ENCODE measurements at regions not wholly inside any gene's neighbourhood (a gene's known extent, or its start where the extent isn't known, plus 50 kb on each side); places are given as distances from the start of the nearest gene placed in this dataset.

- no peak overlapping the region for H2AFZ ChIP-seq
- H3K79me2 ChIP-seq (ENCODE audit: low read depth) = no peaks in the 10 kb centered on the region
- H3K27ac ChIP-seq = 0 out of 2 replicates have a peak overlapping the region, but pooled peaks have one; percentile 31
- BruUV-seq (replicated peaks) = no TSS peak
- no peaks in the 10 kb centered on the region for H3K36me3 ChIP-seq (ENCODE audit: low read depth)
- H3K4me1 ChIP-seq (replicated peaks; ENCODE audit: insufficient read depth) = peaks cover 17% of the 10 kb centered on the region
- H3K9me3 ChIP-seq (ENCODE audit: insufficient read depth, low read depth) = no peaks in the 10 kb centered on the region
- no peaks in the 10 kb centered on the region for H4K20me1 ChIP-seq (ENCODE audit: insufficient read depth)
- H3K9me2 ChIP-seq (ENCODE audit: insufficient read depth) = no peaks in the 10 kb centered on the region
- no peaks in the 10 kb centered on the region for H3K27me3 ChIP-seq (ENCODE audit: insufficient read depth, low read depth)
- peak overlapping the region; percentile 3; the same call in 1 of the 2 replicates for H3K4me2 ChIP-seq
- TF ChIP-seq CTCF (conservative IDR thresholded peaks at IDR 0.05) = no peak
- no peak for TF ChIP-seq EZH2 (IDR thresholded peaks at IDR 0.05; ENCODE audit: low read depth)
- peak in 1 of 2 experiments; percentile 53 for DNase-seq
- no peak overlapping the region for H3K4me3 ChIP-seq
- CTCF ChIA-PET = interaction anchor here (0.6 kb wide), 1 partner anchor 230 kb away, joined by 3 read pairs; no protein-coding TSS in a partner anchor
- H3F3A ChIP-seq (ENCODE audit: insufficient read depth, low read depth) = no peaks in the 10 kb centered on the region
- POLR2A ChIA-PET (ENCODE audit: unreplicated experiment) = interaction anchor here (0.6 kb wide), 1 partner anchor 1218 kb away, joined by 8 read pairs; no protein-coding TSS in a partner anchor
- intact Hi-C loops (cut with micrococcal nuclease; ENCODE audit: unreplicated experiment) = no loop called here
These were observed 214.3 kb upstream of the CDKN3 start for GRCh38 chr14:54182419-54183045.

GRCh38 chr14:54186821-54187763 is 209.7 kb upstream of the CDKN3 start:
- DNase-seq = no peak
- H4K20me1 ChIP-seq (ENCODE audit: insufficient read depth) = no peaks in the 10 kb centered on the region
- peaks cover 25% of the 10 kb centered on the region for H3K4me1 ChIP-seq (replicated peaks; ENCODE audit: insufficient read depth)
- BruUV-seq (replicated peaks) = no TSS peak
- no peaks in the 10 kb centered on the region for H3F3A ChIP-seq (ENCODE audit: insufficient read depth, low read depth)
- no peaks in the 10 kb centered on the region for H3K36me3 ChIP-seq (ENCODE audit: low read depth)
- H3K27me3 ChIP-seq (ENCODE audit: insufficient read depth, low read depth) = no peaks in the 10 kb centered on the region
- H3K9me2 ChIP-seq (ENCODE audit: insufficient read depth) = no peaks in the 10 kb centered on the region
- POLR2A ChIA-PET (ENCODE audit: unreplicated experiment) = interaction anchor here (0.5 kb wide), 1 partner anchor 24 kb away, joined by 7 read pairs; no protein-coding TSS in a partner anchor
- no peak overlapping the region for H3K4me2 ChIP-seq
- H2AFZ ChIP-seq = no peak overlapping the region
- intact Hi-C loops (cut with micrococcal nuclease; ENCODE audit: unreplicated experiment) = no loop called here
- H3K27ac ChIP-seq = no peak overlapping the region
- no peak overlapping the region for H3K4me3 ChIP-seq
- no peaks in the 10 kb centered on the region for H3K79me2 ChIP-seq (ENCODE audit: low read depth)
- TF ChIP-seq EZH2 (IDR thresholded peaks at IDR 0.05; ENCODE audit: low read depth) = no peak
- CTCF ChIA-PET = interaction anchor here (0.6 to 1.3 kb wide), 2 partner anchors 142 to 754 kb away, joined by 3 read pairs; no protein-coding TSS in a partner anchor
- peaks cover 10% of the 10 kb centered on the region for H3K9me3 ChIP-seq (ENCODE audit: insufficient read depth, low read depth)

- Histone ChIP-seq H3K4me3 (no peak overlapping the region), H3F3A (ENCODE audit: insufficient read depth, low read depth) (no peaks in the 10 kb centered on the region), H3K27ac (no peak overlapping the region), H2AFZ (no peak overlapping the region), H3K9me2 (ENCODE audit: insufficient read depth) (no peaks in the 10 kb centered on the region), H3K4me1 (replicated peaks; ENCODE audit: insufficient read depth) (peaks cover 14% of the 10 kb centered on the region; the same call in 1 of the 2 replicates), H3K9me3 (ENCODE audit: insufficient read depth, low read depth) (peaks cover 10% of the 10 kb centered on the region), H3K79me2 (ENCODE audit: low read depth) (no peaks in the 10 kb centered on the region), H4K20me1 (ENCODE audit: insufficient read depth) (no peaks in the 10 kb centered on the region), H3K4me2 (no peak overlapping the region), H3K36me3 (ENCODE audit: low read depth) (no peaks in the 10 kb centered on the region), H3K27me3 (ENCODE audit: insufficient read depth, low read depth) (no peaks in the 10 kb centered on the region)
- no peak for DNase-seq
- TF ChIP-seq CTCF (conservative IDR thresholded peaks at IDR 0.05) = no peak
- TF ChIP-seq EZH2 (IDR thresholded peaks at IDR 0.05; ENCODE audit: low read depth) = no peak
- POLR2A ChIA-PET (ENCODE audit: unreplicated experiment) = no interaction called here
- CTCF ChIA-PET = interaction anchor here (0.6 to 1.3 kb wide), 2 partner anchors 141 to 755 kb away, joined by 3 read pairs; no protein-coding TSS in a partner anchor
- intact Hi-C loops (cut with micrococcal nuclease; ENCODE audit: unreplicated experiment) = no loop called here
- no TSS peak for BruUV-seq (replicated peaks)
These were observed 208.6 kb upstream of the CDKN3 start for GRCh38 chr14:54188064-54188666.
